ENCODE measurements at regions not wholly inside any gene's neighbourhood (a gene's known extent, or its start where the extent isn't known, plus 50 kb on each side); places are given as distances from the start of the nearest gene placed in this dataset.

DNA sequence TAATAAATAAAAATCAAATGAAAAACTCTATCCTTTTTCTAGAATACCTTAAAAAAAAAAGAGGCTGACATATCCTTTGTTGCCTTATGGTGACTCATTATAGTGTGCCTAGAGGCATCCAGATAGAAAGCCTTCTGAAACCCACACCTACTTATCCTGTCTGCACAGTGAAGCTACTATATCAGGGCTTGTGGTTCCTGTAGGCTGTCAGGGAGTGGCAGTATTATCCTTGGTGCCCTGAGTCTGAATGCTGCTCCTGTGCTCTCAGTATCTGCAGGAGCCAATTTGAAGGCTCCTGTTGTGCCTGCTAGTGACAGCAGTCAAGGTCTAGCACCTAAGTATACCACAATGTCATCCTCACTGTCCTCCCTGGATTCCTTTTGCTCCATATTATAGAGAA, 168.4 kb upstream of the AVPR1A start:
- TF ChIP-seq, protein P1, sequence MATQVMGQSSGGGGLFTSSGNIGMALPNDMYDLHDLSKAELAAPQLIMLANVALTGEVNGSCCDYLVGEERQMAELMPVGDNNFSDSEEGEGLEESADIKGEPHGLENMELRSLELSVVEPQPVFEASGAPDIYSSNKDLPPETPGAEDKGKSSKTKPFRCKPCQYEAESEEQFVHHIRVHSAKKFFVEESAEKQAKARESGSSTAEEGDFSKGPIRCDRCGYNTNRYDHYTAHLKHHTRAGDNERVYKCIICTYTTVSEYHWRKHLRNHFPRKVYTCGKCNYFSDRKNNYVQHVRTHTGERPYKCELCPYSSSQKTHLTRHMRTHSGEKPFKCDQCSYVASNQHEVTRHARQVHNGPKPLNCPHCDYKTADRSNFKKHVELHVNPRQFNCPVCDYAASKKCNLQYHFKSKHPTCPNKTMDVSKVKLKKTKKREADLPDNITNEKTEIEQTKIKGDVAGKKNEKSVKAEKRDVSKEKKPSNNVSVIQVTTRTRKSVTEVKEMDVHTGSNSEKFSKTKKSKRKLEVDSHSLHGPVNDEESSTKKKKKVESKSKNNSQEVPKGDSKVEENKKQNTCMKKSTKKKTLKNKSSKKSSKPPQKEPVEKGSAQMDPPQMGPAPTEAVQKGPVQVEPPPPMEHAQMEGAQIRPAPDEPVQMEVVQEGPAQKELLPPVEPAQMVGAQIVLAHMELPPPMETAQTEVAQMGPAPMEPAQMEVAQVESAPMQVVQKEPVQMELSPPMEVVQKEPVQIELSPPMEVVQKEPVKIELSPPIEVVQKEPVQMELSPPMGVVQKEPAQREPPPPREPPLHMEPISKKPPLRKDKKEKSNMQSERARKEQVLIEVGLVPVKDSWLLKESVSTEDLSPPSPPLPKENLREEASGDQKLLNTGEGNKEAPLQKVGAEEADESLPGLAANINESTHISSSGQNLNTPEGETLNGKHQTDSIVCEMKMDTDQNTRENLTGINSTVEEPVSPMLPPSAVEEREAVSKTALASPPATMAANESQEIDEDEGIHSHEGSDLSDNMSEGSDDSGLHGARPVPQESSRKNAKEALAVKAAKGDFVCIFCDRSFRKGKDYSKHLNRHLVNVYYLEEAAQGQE (IDR thresholded peaks at IDR 0.05; ENCODE audit: low read depth): no peak
- TF ChIP-seq YY1 (IDR thresholded peaks at IDR 0.05; ENCODE audit: low read depth) (no peak), NFIC (IDR thresholded peaks at IDR 0.05) (no peak), ZBTB7A (IDR thresholded peaks at IDR 0.05; ENCODE audit: low read depth) (no peak), TCF12 (IDR thresholded peaks at IDR 0.05; ENCODE audit: low read depth) (no peak), CEBPB (IDR thresholded peaks at IDR 0.05) (no peak), TEAD4 (IDR thresholded peaks at IDR 0.05) (no peak), TAF1 (IDR thresholded peaks at IDR 0.05; ENCODE audit: low read depth) (no peak)
- TF ChIP-seq, protein P2, sequence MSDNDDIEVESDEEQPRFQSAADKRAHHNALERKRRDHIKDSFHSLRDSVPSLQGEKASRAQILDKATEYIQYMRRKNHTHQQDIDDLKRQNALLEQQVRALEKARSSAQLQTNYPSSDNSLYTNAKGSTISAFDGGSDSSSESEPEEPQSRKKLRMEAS (IDR thresholded peaks at IDR 0.05): no peak
- TF ChIP-seq, protein P3, sequence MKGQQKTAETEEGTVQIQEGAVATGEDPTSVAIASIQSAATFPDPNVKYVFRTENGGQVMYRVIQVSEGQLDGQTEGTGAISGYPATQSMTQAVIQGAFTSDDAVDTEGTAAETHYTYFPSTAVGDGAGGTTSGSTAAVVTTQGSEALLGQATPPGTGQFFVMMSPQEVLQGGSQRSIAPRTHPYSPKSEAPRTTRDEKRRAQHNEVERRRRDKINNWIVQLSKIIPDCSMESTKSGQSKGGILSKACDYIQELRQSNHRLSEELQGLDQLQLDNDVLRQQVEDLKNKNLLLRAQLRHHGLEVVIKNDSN (IDR thresholded peaks at IDR 0.05): no peak
